IPS-NIHi7 (cell line): ENCODE measurements at regions not wholly inside any gene's neighbourhood (a gene's known extent, or its start where the extent isn't known, plus 50 kb on each side); places are given as distances from the start of the nearest gene placed in this dataset.

ENCODE experiments used
- DNase-seq: peaks from one replicate; pipeline ENCODE4 v3.0.0; 2012; ENCODE audit warnings: mixed read lengths; ENCODE audit errors: extremely low spot score

- no peak for DNase-seq
Observed at GRCh38 chr22:48320683-48321451, 1506.8 kb downstream of the BRD1 start.

- DNase-seq = no peak
Observed at GRCh38 chr22:48320048-48320682, 1507.5 kb downstream of the BRD1 start.

- no peak for DNase-seq
Observed at GRCh38 chr22:48319321-48320047, 1508.2 kb downstream of the BRD1 start.

DNA sequence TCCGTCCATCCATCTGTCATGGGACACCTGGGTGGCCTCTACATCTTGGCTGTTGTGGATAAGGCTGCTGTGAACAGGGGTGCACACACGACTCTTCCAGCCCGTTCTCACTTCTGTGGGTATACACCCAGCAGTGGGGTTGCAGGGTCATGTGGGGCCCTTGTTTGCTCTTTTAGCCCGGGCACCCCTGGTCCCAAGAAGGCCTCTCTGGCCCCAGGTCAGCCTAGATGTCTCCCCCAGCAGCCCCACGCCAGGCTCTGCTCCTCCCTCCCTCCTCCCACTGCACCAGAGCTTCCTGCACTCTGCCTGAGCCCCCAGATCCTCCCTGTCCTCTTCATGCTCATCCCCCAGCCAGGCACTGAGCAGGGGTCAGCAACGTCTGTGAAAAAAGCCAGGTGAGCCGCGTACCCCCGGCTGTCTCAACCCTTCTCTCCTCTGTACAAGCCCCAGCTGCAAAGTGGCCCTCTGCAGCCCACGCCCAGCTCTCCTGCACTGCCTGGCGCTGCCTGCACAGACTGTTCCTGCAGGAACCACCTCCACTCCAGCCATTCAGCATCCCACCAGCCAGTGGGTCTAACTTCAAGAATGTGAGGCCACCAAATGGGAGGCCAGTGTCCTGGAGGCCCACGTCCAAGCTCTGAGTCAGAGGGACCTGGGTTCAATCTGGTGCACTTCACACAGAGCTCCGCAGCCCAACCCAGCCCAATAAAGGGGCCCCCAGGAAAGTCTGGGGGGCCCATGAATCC lies 1508.9 kb downstream of the BRD1 start:
- DNase-seq = no peak

DNA sequence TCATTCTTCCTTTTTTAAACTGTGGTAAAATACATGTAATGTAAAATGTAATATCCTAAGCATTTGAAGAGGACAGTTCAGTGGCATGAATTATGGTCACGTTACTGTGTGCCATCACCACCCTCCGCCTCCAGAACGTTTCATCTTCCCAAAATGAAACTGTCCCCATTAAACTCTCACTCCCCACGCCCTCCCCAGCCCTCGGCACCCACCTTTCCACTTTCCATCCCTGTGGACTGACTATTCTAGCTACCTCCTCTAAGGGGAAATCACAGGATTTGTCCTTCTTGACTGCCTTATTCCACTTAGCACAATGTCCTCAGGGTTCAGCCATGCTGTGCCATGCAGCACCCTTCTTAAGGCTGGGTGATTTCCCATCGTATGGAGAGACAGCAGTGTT lies 1509.5 kb downstream of the BRD1 start:
- DNase-seq = no peak

- DNase-seq = no peak
Observed at GRCh38 chr22:48316257-48317250, 1511.1 kb downstream of the BRD1 start.

- no peak for DNase-seq
Observed at GRCh38 chr22:48315439-48316256, 1512.0 kb downstream of the BRD1 start.

- no peak for DNase-seq
Observed at GRCh38 chr22:48314073-48314472, 1513.6 kb downstream of the BRD1 start.

DNA sequence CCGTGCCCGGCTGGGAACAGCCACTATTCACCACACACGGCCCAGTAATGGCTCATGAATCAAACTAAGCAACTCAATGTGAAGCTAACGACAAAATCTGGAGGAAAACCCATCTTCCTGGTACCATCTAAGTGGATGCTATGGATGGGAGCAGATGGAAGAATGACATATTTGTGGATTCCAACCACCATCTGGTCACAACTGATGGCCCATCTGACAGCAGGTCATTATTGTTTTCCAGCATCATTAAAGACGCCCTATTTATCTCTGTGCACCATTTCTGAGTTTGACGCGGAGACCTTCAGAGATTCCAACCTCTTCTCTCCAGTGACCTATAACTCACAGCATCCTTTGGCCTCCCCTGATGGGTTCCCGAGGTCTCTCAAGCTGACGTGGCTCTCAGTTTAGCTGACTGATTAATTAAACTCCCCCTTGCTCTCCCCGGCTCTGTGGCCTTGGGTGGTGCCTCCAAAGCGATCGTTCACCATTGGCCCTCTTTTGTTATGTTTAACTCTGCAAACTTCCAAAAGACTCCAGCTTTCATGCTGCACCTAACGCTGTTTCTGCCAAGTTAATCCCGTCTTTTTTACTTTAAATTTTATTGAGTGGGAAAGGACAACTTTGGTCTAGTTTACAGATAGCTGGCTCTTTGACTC lies 1514.4 kb downstream of the BRD1 start:
- no peak for DNase-seq

DNA sequence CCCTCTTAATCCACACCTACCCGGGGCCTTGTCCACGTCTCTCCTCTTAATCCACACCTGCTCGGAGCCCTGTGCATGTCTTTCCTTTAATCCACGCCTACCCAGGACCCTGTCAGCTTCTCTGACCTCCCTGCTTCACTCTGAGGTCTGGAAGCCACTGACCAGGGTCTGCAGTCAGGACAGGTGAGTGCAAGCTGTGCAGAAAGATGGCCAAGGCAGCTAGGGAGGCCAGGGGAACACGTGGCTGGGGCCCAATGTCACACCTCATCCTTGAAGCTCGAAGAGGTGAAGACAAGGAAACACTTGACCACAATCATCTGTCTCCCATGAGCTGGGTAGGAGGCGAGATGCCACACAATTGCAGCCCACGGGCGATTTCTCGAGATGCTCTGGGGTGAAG lies 1516.9 kb downstream of the BRD1 start:
- DNase-seq = no peak

DNA sequence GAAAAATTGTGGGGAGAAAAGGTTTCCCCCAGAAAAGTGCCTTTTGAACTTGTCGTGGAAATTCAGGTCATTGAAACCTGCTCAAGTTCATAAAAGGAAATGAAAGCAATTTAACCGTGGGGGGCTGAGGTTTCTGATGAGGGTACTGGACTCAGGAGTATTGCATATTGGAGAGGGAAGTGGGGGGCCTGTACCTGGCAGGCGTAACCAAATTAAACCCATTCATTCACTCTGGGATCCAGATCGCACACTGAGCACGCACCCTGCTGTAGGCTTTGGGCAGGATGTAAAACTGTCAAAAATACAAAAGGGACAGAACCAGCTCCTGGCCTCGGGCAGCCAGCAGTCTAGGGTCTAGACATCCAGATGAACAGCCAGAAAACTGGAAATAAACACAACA lies 1517.4 kb downstream of the BRD1 start:
- DNase-seq = no peak

DNA sequence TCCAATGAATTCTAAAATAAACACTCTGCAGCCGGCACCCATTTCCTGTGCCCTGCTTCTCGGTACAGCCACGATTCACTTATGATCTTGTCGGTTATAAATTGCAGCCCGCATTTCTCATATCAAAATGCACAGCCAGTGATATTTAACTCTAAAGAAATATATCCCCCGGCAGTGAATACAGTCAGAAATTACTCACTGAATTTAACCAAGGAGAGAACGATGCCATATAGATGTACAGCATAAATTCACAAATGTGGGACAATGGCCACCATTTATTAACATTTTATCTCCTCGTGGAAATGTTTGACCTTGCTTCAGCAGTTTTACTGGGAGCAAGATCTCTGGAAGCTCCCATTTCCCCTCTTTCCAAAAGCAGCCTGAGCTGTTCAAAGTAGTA lies 1517.8 kb downstream of the BRD1 start:
- DNase-seq = no peak

- no peak for DNase-seq
Observed at GRCh38 chr22:48309115-48309705, 1518.5 kb downstream of the BRD1 start.

- DNase-seq = no peak
Observed at GRCh38 chr22:48307931-48308330, 1519.7 kb downstream of the BRD1 start.

- no peak for DNase-seq
Observed at GRCh38 chr22:48306785-48307510, 1520.7 kb downstream of the BRD1 start.

DNA sequence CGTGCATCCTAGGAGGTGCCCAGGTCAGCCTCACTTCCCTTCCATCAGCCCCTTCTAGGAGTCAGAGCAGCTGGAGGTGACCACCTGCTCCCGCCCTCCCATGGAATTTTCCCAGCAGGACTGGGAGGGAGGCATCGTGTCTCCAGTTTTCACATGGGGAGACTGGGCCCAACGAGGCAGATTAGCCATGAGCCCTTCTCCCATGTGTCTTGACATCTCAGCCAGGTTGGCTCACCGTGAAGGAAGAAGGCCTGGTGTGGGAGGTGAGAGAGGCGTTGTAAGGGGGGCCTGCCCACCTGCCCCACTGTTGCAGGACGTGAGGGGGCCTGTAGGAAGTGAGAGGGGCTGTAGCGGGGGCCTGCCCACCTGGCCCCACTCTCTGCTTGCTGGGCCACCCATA lies 1521.4 kb downstream of the BRD1 start:
- no peak for DNase-seq

DNA sequence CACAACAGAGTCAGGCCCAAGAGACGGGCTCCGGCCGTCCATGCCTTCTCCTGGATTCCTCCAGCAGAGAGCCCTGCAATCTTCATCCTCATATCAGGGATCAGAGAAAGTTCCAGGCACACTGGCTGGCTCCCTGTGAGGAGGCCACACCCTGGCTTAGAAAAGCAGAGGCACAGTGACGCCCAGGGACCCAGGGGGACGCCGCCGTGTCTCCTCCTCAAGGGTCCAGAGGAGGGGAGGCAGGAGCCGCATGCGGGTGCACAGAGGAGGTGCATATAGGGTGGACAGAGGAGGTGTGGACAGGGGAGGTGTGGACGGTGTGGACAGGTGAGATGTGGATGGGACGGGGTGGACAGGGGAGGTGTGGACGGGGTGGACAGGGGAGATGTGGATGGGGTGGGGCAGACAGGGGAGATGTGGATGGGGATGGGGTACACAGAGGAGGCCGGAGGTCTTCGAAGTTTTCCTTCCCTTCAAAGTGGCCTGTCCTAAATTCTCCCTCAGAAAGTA lies 1521.9 kb downstream of the BRD1 start:
- DNase-seq = no peak

- DNase-seq = no peak
Observed at GRCh38 chr22:48303369-48303725, 1524.3 kb downstream of the BRD1 start.
